ENCODE measurements at regions not wholly inside any gene's neighbourhood (a gene's known extent, or its start where the extent isn't known, plus 50 kb on each side); places are given as distances from the start of the nearest gene placed in this dataset.

GRCh38 chr2:240348522-240348921 lies 86.9 kb upstream of the GPC1 start:
- DNase-seq = no peak

GRCh38 chr2:240349133-240350005 lies 86.1 kb upstream of the GPC1 start:
- no peak for DNase-seq

- no peak for DNase-seq
Measured at GRCh38 chr2:240350006-240350355, 85.5 kb upstream of the GPC1 start.

GRCh38 chr2:240350696-240351087 lies 84.8 kb upstream of the GPC1 start:
- no peak for DNase-seq

GRCh38 chr2:240351088-240351741 lies 84.2 kb upstream of the GPC1 start:
- no peak for DNase-seq

- no peak for DNase-seq
Measured at GRCh38 chr2:240351826-240352426, 83.5 kb upstream of the GPC1 start.

- DNase-seq = no peak
Measured at GRCh38 chr2:240353086-240353798, 82.2 kb upstream of the GPC1 start.

GRCh38 chr2:240353944-240354343 lies 81.5 kb upstream of the GPC1 start:
- DNase-seq = no peak

- DNase-seq = no peak
Measured at GRCh38 chr2:240355001-240355891, 80.2 kb upstream of the GPC1 start.

GRCh38 chr2:240355962-240356361 lies 79.5 kb upstream of the GPC1 start:
- DNase-seq = no peak

GRCh38 chr2:240356700-240357640 lies 78.5 kb upstream of the GPC1 start:
- DNase-seq = no peak

- DNase-seq = no peak
Measured at GRCh38 chr2:240357641-240358012, 77.8 kb upstream of the GPC1 start.

- no peak for DNase-seq
Measured at GRCh38 chr2:240358080-240358479, 77.4 kb upstream of the GPC1 start.

GRCh38 chr2:240358821-240359397 lies 76.6 kb upstream of the GPC1 start:
- DNase-seq = no peak

GRCh38 chr2:240359695-240360094 lies 75.8 kb upstream of the GPC1 start:
- no peak for DNase-seq

GRCh38 chr2:240360645-240361475 lies 74.6 kb upstream of the GPC1 start:
- no peak for DNase-seq

GRCh38 chr2:240362216-240362755 lies 73.2 kb upstream of the GPC1 start:
- DNase-seq = no peak

GRCh38 chr2:240362826-240363745 lies 72.4 kb upstream of the GPC1 start:
- DNase-seq = no peak

Measured in NCI-H526 (cell line).